GM12875 (cell line): ENCODE measurements at regions not wholly inside any gene's neighbourhood (a gene's known extent, or its start where the extent isn't known, plus 50 kb on each side); places are given as distances from the start of the nearest gene placed in this dataset.

Source experiments
- H3K4me3 ChIP-seq: one replicate; pipeline ENCODE4 v1.5.1; 2011; ENCODE audit warnings: low read depth, low read length, control low read depth
- CTCF ChIP-seq: IDR thresholded peaks from 2 replicates; pipeline ENCODE4 v1.5.1; 2011; ENCODE audit warnings: low read depth, mild to moderate bottlenecking, control low read depth, inconsistent platforms, low read length, moderate library complexity, borderline replicate concordance; ENCODE audit not compliant: insufficient read depth

- H3K4me3 ChIP-seq: no peak overlapping the region
- peak; percentile 71 for TF ChIP-seq CTCF
These were observed 129.2 kb downstream of the ADAMTS1 start for GRCh38 chr21:26715878-26716506.

- H3K4me3 ChIP-seq: no peak overlapping the region
These were observed 130.1 kb downstream of the ADAMTS1 start for GRCh38 chr21:26715116-26715515.

DNA sequence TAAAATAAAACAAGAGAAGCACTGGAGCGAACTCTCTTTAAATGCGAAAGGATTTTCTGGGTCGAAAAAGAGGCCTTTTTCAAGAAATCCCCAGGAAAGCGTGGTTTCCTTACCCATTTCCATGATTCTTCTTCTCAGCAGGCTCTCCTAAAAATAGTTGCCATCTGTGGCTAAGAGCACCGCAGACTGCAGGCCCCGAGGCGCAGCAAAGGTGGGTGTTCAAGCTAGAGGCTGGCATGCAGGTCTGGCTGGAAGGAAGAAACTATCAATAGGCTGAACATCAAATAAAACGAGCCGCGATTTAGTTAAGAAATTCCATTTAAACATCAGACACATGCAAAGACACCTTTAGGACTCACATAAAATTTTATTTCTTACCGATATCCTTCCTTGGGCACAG, 135.1 kb downstream of the ADAMTS1 start:
- H3K4me3 ChIP-seq: no peak overlapping the region
- TF ChIP-seq CTCF: no peak

More at GRCh38 chr21:26715116-26715515, 130.1 kb downstream of the ADAMTS1 start:
- no peak for TF ChIP-seq CTCF

DNA sequence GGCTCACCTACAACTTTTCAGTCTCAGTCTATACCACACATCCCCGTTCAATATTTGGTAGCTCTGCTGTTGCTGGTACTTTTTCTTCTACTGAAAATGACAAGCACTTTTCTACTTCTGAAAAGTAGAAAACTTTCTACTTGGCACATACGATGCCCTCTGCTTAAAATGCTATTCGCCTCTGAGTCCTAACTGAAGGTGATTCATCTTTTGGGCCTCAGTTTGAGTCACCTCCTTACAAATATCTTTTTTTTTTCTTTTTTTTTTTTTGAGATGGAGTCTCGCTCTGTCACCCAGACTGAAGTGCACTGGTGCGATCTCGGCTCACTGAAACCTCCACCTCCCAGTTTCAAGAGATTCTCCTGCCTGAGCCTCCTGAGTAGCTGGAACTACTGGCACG, 136.0 kb upstream of the CYYR1 start:
- no peak overlapping the region for H3K4me3 ChIP-seq
- TF ChIP-seq CTCF: no peak

DNA sequence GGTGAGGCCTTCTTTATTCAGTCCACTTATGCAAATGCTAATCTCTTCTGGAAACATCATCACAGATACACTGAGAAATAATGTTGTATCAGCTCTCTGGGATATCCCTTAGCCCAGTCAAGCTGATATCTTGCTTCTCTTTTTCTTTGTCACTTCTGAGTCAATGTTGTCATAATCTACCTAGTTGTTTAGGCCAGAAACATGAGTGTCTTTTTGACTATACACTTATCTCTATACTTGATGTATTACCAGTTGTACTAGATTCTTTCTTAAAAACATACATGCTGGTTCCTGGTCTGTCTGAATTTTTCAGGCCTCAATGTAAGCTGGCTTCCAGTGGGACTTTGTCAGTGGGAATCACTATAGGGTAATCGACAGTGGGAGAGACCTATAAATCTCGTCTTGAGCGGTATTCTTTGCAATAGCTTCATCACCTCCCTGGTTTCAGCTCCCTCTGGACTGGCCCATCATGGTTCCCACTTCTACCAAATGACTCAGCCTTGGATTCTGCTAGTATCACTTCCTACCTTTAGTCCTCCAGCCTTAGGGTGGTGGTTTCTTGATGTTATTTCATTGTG, 135.2 kb upstream of the CYYR1 start:
- no peak for TF ChIP-seq CTCF
- H3K4me3 ChIP-seq: no peak overlapping the region

GRCh38 chr21:26707246-26707645, 134.2 kb upstream of the CYYR1 start:
- no peak for TF ChIP-seq CTCF
- no peak overlapping the region for H3K4me3 ChIP-seq

GRCh38 chr21:26698416-26698815, 125.3 kb upstream of the CYYR1 start:
- no peak for TF ChIP-seq CTCF
- H3K4me3 ChIP-seq: no peak overlapping the region
